ENCODE measurements at regions not wholly inside any gene's neighbourhood (a gene's known extent, or its start where the extent isn't known, plus 50 kb on each side); places are given as distances from the start of the nearest gene placed in this dataset.
A peak's percentile ranks its signal among the peaks of the same experiment; 100 is the strongest.

DNA sequence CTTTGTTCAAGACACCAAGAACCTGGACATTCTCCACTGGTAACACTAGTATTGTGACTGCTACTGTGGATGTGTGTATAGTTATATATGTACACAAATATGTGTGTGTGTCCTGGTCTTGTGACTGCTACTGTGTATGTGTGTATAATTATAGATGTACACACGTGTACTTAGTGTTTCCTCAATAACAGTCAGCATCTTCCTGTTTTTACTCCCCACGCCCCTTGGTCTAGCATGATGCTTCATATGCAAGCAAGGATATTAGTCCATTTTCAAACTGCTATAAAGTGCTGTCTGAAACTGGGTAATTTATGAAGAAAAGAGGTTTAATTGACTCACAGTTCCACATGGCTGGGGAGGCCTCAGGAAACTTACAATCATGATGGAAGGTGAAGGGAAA, 802.7 kb downstream of the RNF144A start:
- DNase-seq (ENCODE audit: low read depth in 2 of 2), result no peak

DNA sequence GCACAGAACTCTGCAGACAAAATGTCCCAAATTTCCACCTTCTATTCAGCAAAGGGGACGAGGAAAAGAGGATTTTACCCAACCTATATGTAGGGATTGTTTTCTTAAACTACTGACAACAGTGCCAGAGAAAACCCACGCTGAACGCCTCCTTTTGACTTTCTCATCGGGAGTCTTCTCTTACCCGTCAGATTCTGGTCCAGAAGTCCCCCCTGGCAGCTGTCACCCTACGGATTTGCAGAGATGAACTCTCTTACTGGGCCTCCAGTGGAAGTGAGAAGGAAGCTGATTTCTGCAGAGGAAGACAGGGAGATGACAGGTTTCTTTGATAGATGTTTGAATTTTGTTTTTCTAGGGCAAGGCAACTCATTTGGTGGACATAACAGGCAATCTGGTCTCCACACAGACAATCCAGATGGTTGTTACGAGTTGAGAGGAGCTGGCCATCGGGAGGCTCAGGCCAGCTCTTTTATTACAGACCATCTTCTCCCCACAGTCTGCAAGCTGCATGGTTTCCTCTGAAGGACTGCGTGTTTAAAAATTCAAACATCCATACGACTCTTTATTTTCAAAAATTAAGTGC, 804.3 kb downstream of the RNF144A start:
- no peak for DNase-seq (ENCODE audit: low read depth in 2 of 2)

- DNase-seq (ENCODE audit: low read depth in 2 of 2), result no peak
These were observed 805.1 kb downstream of the RNF144A start for GRCh38 chr2:7722212-7722910.

- no peak for DNase-seq (ENCODE audit: low read depth in 2 of 2)
These were observed 807.1 kb downstream of the RNF144A start for GRCh38 chr2:7724336-7724735.

DNA sequence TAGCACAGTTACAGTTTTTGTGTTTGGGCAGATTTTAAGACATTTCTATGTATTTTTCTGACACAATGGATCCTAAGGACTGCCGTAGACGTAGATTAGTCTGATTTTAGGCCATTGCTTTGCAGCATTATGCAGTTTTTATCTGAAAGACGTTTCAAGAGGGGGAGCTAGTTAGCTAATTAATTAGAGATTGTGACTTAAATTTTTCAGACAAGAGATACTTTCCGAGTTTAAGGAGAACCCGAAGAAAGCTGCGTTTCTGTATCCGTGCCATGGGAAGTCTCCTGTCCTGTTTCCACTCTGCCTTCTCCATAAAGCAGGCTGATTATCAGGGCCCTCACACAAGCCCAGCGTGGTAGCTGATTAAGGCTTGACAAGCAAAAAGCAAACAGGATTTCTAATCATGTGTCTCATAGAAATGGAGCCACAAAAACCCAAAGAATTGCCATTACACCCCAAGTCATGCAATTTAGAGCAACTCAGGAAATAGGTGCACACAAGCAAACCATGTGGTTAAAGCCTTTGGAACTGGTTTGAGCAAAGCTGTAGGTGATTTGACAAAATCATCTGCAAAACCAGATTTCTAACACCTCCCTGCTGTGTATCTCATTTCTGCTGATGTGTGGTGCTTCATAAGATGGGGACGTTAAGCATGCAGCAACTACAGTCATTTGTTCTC, 808.1 kb downstream of the RNF144A start:
- DNase-seq (ENCODE audit: low read depth in 2 of 2), result no peak

DNA sequence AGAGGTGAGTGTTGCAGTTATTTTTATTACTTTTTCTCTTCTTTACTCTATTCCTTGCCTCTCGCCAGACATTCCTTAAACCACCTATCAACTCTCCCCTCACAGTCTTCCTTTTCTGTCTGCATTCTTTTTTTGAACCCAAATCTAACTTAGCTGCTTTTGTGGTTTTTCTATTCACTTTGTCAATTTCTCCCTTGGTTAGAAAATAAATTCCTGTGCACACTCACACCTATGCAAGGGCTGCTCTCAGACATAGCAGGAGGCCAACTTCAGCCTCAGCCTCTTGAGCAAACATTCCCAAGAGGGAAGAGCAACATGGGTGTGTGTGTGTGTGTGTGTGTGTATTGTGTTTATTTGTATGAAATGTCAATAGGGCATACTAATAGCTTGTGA, 808.6 kb downstream of the RNF144A start:
- no peak for DNase-seq (ENCODE audit: low read depth in 2 of 2)

- no peak for DNase-seq (ENCODE audit: low read depth in 2 of 2)
These were observed 809.8 kb downstream of the RNF144A start for GRCh38 chr2:7726989-7727388.

DNA sequence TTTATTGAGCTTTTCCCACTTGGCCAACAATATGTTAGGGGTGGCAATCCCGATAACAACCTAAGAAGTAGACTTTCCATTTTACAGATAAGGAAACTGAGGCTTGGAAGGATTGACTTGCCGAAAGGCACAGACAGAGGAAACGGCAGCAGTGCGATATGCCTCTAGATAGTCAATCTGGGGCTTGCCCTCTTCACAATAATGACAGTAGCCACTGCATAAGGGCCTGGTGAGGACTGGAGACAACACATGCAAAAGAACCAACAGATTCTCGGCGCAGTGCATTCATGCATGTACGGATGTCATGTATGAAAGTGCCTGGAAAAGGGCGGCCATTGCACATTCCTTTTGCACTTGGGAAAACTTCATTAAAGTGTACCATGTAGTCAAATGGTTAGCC, 811.2 kb downstream of the RNF144A start:
- no peak for DNase-seq (ENCODE audit: low read depth in 2 of 2)

GRCh38 chr2:7730449-7730848, 813.2 kb downstream of the RNF144A start:
- no peak for DNase-seq (ENCODE audit: low read depth in 2 of 2)

DNA sequence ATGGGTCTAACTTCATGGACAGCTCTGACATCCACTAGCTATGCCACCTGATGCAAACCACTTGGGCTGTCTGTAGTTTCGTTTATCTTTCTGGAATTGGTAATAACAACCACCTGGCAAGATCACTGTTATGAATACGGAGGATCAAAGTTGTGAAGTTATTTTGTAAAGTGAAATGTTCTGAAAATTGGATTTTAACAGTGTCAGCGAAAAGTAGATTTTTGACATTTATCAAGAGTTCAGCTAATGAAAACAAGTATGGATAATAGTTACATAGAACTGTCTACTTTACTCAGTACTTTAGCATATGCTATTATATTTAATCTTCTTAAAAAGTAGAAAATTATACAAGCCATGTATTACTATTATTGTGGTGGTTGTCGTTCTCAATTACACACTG, 813.8 kb downstream of the RNF144A start:
- no peak for DNase-seq (ENCODE audit: low read depth in 2 of 2)

GRCh38 chr2:7732497-7732896, 815.3 kb downstream of the RNF144A start:
- no peak for DNase-seq (ENCODE audit: low read depth in 2 of 2)

DNA sequence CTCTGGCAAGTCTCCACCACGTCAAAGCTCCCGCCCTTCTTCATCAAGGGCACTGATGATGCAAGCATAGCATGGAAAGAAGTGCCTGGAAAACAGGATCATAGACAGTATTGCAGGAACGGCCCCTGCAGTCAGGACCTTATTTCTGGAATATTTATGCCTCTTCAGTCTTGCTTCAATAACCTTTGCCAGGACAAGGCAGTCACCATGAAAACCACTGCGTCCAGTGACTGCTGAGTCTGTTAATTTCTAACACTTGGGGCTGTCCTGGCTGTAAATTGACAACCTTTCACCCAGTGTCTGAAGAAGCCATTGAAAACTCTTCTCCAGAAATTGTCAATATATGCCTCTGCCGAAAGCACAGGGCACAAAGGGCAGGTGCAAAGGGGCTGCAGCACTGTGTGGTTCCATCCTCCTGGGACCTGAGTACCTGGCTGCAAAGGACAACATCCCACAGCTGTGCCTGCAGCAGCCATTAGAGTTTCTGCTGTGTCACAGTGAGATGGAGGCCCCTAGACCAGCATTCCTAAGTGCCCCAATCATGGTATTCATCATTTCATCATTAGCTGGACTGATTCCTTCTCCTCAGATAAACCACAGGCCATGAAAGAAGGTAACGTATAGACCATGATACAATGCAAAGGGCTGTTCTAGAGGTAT, 819.6 kb downstream of the RNF144A start:
- DNase-seq (ENCODE audit: low read depth in 2 of 2), result no peak

DNA sequence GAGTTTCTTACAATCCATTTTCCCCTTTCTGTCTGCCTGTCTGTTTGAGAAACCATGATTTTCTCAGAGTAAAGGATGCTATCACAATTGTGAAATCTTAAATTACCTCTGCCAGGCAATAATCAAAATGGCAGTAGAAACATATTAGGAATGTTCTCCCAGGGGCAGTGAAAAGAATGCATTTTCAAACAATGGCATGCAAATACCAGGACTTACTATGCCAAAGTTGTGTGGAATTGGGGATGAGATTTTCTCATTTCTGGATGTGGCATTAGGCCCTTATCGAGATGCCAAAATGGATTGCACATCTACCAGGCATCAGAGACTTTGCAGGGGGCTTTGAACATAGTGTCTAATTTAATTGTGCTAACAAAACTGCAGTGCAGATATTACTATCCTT, 821.4 kb downstream of the RNF144A start:
- no peak for DNase-seq (ENCODE audit: low read depth in 2 of 2)

DNA sequence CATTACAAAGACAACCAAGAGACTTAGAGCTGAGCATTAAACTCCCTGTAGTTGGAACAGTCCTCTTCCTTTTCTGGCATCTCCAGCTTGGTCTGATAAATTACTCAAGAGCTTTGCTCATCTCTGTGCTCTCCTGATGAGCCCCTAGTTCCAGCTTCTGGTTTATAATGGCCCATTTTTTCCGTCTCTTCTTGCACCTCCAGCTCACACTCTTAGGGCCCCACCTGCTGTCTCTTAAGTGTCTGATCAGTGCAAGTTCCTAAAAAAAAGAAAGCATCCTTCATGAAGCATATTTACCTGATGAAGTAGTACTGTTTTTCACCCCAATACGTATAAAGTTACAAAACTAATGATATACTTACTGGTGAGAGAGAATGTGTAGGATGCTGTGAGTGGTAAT, 822.9 kb downstream of the RNF144A start:
- DNase-seq (ENCODE audit: low read depth in 2 of 2), result no peak

DNA sequence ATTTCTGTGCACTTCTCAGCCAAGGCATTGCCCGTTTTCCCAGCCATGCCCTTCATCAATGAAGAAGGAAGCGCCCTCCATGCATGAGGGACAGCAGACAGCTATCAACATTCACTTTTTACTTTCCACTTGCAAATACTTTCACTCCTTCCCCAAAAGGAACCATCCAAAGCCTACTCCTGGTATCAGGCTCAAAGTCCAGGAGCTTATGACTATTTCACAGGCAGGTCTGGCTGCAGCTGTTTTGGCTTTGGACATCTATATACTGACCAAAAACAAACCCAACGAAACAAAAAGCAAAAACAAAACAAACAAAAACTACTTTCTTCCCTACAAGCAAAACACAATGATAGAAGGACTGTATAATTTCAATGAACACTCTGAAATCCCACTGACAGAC, 825.1 kb downstream of the RNF144A start:
- DNase-seq (ENCODE audit: low read depth in 2 of 2), result no peak

DNA sequence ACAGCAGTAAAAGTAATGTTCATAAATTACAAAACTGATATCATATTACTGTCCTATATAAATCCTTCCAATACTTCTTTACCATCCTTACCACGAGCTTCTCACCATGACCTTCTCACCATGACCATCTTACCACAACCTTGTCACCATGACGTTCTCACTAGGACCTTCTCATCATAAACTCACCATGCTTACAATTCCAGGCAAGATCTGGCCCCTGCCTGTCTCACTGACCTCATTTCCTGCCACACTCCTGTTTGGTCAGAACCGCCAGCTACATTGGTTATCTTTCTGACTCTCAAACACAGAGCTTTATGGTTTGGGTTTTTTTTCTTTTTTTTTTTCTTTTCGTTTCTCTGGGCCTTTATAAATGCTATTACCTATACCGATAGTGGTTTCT, 827.6 kb downstream of the RNF144A start:
- DNase-seq (ENCODE audit: low read depth in 2 of 2), result peak in 1 of 2 donors; percentile 40

DNA sequence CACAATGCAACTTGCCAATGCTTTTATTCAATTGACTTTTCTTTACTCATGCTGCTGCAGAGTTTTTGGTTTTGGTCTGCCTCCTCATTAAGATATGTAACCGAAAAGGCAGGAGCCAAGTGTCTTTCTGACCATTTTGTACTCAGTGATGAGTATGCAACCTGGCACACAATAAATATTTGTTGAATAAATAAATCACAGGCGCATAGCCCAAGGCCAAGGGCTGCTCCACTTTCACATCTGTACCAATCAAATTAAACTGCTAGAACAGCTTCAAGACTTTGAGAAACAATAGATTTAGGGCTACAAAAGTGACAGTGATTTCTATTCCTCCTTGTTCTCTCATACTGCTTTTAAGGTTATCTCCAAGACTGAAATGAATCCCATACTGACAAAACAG, 828.2 kb downstream of the RNF144A start:
- DNase-seq (ENCODE audit: low read depth in 2 of 2), result no peak

- no peak for DNase-seq (ENCODE audit: low read depth in 2 of 2)
These were observed 831.7 kb downstream of the RNF144A start for GRCh38 chr2:7748717-7749415.

- DNase-seq (ENCODE audit: low read depth in 2 of 2), result no peak
These were observed 832.8 kb downstream of the RNF144A start for GRCh38 chr2:7749895-7750559.

- DNase-seq (ENCODE audit: low read depth in 2 of 2), result no peak
These were observed 835.1 kb downstream of the RNF144A start for GRCh38 chr2:7752291-7752690.

- no peak for DNase-seq (ENCODE audit: low read depth in 2 of 2)
These were observed 836.6 kb downstream of the RNF144A start for GRCh38 chr2:7753777-7754176.

DNA sequence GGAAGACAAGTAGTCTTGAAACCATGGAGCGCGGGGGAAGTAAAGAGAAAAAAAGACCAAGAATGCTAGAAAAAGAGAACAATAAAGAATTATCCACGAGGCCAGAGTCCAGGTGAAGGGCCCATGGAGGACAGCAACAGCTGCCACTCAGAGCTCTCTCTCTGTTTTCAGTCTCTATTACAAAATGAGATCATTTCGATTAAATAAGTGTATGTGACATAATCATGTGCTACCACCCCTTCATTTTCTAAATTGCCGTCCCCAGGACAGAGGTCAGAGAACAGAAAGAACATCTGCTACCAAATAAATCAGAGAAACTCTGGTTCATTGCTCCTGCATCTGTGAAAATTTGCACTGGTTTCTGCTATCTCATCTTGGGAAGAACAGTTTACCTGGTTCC, 838.7 kb downstream of the RNF144A start:
- no peak for DNase-seq (ENCODE audit: low read depth in 2 of 2)
